ENCODE measurements at regions not wholly inside any gene's neighbourhood (a gene's known extent, or its start where the extent isn't known, plus 50 kb on each side); places are given as distances from the start of the nearest gene placed in this dataset.

DNA sequence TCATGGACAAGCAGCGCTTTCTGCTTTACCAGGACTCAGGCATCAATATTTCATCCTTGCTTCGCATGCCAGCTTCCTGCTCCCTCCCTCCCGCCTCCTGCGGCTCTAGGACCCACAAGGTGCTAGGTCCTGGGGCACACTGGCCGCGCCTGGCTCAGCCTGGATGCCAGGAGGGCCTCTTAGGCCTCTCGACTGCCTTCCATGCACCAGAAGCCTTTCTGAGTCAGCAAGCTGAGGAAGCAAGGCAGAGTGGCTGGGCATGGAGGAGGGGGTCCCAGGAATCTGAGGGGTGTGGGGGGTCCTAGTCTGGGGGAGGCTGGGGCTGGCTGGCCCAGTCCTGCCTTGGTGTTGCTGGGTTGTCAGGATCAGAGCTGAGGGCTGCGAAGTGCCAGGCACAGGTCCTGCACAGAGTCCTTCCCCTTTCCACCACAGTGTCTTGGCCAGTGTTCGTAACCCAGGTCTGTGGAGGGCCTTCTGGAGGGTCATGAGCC is 61.0 kb upstream of the THY1 start:
- intact Hi-C loops (cut with micrococcal nuclease) = loop anchor here (2.0 to 10.0 kb wide), 4 partner anchors 45 to 243 kb away; partner anchors contain the start of gene NECTIN1 (in 2 of the 2)
- Mint-ChIP-seq H3K4me3 (no peak overlapping the region), H3K36me3 (no peaks in the 10 kb centered on the region), H3K27ac (no peak overlapping the region), H3K4me1 (peaks cover 2% of the 10 kb centered on the region), H3K9me3 (no peaks in the 10 kb centered on the region), H3K27me3 (ENCODE audit: low read depth in 3 of 3) (peaks cover 4 to 6% (median 5%) of the 10 kb centered on the region in 3 donors)
- 92% methylated on average over 7 of the region's 9 CpGs for WGBS (ENCODE audit: insufficient coverage)
- H3K9me3 ChIP-seq (replicated peaks in 1 of 2; ENCODE audit: control insufficient read depth in 1 of 2, insufficient read depth in 1 of 2, low read length in 2 of 2) = no peaks in the 10 kb centered on the region
- H4K20me1 ChIP-seq (ENCODE audit: insufficient read depth, low read length) = no peaks in the 10 kb centered on the region
- no peaks in the 10 kb centered on the region for H3K79me2 ChIP-seq (ENCODE audit: insufficient read depth, low read length)
- no peak for DNase-seq
- H2AFZ ChIP-seq (ENCODE audit: insufficient read depth, low read depth, low read length, poor library complexity, severe bottlenecking) = no peak overlapping the region
- TF ChIP-seq, protein P1, sequence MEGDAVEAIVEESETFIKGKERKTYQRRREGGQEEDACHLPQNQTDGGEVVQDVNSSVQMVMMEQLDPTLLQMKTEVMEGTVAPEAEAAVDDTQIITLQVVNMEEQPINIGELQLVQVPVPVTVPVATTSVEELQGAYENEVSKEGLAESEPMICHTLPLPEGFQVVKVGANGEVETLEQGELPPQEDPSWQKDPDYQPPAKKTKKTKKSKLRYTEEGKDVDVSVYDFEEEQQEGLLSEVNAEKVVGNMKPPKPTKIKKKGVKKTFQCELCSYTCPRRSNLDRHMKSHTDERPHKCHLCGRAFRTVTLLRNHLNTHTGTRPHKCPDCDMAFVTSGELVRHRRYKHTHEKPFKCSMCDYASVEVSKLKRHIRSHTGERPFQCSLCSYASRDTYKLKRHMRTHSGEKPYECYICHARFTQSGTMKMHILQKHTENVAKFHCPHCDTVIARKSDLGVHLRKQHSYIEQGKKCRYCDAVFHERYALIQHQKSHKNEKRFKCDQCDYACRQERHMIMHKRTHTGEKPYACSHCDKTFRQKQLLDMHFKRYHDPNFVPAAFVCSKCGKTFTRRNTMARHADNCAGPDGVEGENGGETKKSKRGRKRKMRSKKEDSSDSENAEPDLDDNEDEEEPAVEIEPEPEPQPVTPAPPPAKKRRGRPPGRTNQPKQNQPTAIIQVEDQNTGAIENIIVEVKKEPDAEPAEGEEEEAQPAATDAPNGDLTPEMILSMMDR (IDR thresholded peaks at IDR 0.05) = no peak
- no peaks in the 10 kb centered on the region for H3K27me3 ChIP-seq (ENCODE audit: control insufficient read depth in 2 of 2, insufficient read depth in 2 of 2, low read length in 2 of 2)
- peaks cover 0 to 2% of the 10 kb centered on the region in 2 donors for H3K4me1 ChIP-seq (ENCODE audit: control insufficient read depth in 1 of 2, insufficient read depth in 2 of 2, low read length in 2 of 2)
- no peak overlapping the region for H3K27ac ChIP-seq (ENCODE audit: low read depth in 1 of 2, low read length in 2 of 2)
- H3K4me2 ChIP-seq (replicated peaks; ENCODE audit: extremely low read depth, low read length, poor library complexity, severe bottlenecking) = no peak overlapping the region
- no peak overlapping the region for H3K9ac ChIP-seq (ENCODE audit: insufficient read depth, low read length, poor library complexity, severe bottlenecking)
- no peak overlapping the region for H3K4me3 ChIP-seq (replicated peaks in 1 of 3; ENCODE audit: low read depth in 2 of 3, low read length in 3 of 3)
- no peaks in the 10 kb centered on the region for H3K36me3 ChIP-seq (replicated peaks in 1 of 2; ENCODE audit: control insufficient read depth in 1 of 2, insufficient read depth in 2 of 2, low read length in 2 of 2)

- WGBS (ENCODE audit: insufficient coverage) = 96% methylated on average over 7 of the region's 11 CpGs
- H3K4me2 ChIP-seq (replicated peaks; ENCODE audit: extremely low read depth, low read length, poor library complexity, severe bottlenecking) = no peak overlapping the region
- no peak overlapping the region for H3K27ac ChIP-seq (ENCODE audit: low read depth in 1 of 2, low read length in 2 of 2)
- H3K9ac ChIP-seq (ENCODE audit: insufficient read depth, low read length, poor library complexity, severe bottlenecking) = no peak overlapping the region
- TF ChIP-seq, protein P1 (IDR thresholded peaks at IDR 0.05) = no peak
- DNase-seq = no peak
- H3K4me3 Mint-ChIP-seq = no peak overlapping the region
- peaks cover 2% of the 10 kb centered on the region for H3K4me1 Mint-ChIP-seq
- H3K27me3 ChIP-seq (ENCODE audit: control insufficient read depth in 2 of 2, insufficient read depth in 2 of 2, low read length in 2 of 2) = no peaks in the 10 kb centered on the region
- H2AFZ ChIP-seq (ENCODE audit: insufficient read depth, low read depth, low read length, poor library complexity, severe bottlenecking) = no peak overlapping the region
- H3K36me3 ChIP-seq (replicated peaks in 1 of 2; ENCODE audit: control insufficient read depth in 1 of 2, insufficient read depth in 2 of 2, low read length in 2 of 2) = no peaks in the 10 kb centered on the region
- H3K9me3 ChIP-seq (replicated peaks in 1 of 2; ENCODE audit: control insufficient read depth in 1 of 2, insufficient read depth in 1 of 2, low read length in 2 of 2) = no peaks in the 10 kb centered on the region
- intact Hi-C loops (cut with micrococcal nuclease) = loop anchor here (2.0 to 10.0 kb wide), 4 partner anchors 45 to 244 kb away; partner anchors contain the start of gene NECTIN1 (in 2 of the 2)
- no peaks in the 10 kb centered on the region for H3K79me2 ChIP-seq (ENCODE audit: insufficient read depth, low read length)
- H3K4me3 ChIP-seq (replicated peaks in 1 of 3; ENCODE audit: low read depth in 2 of 3, low read length in 3 of 3) = no peak overlapping the region
- H4K20me1 ChIP-seq (ENCODE audit: insufficient read depth, low read length) = no peaks in the 10 kb centered on the region
- peaks cover 3 to 6% (median 5%) of the 10 kb centered on the region in 3 donors for H3K27me3 Mint-ChIP-seq (ENCODE audit: low read depth in 3 of 3)
- no peak overlapping the region for H3K27ac Mint-ChIP-seq
- H3K36me3 Mint-ChIP-seq = no peaks in the 10 kb centered on the region
- H3K9me3 Mint-ChIP-seq = no peaks in the 10 kb centered on the region
- peaks cover 0 to 2% of the 10 kb centered on the region in 2 donors for H3K4me1 ChIP-seq (ENCODE audit: control insufficient read depth in 1 of 2, insufficient read depth in 2 of 2, low read length in 2 of 2)
Observed at GRCh38 chr11:119483341-119483880, 60.4 kb upstream of the THY1 start.
